ENCODE measurements at regions not wholly inside any gene's neighbourhood (a gene's known extent, or its start where the extent isn't known, plus 50 kb on each side); places are given as distances from the start of the nearest gene placed in this dataset.

GRCh38 chr18:55925772-55926171, 337.8 kb upstream of the TCF4 start:
- H3K27ac ChIP-seq: no peak overlapping the region
- no peaks in the 10 kb centered on the region for H3K4me1 ChIP-seq (ENCODE audit: insufficient read depth)
- DNase-seq: no peak

DNA sequence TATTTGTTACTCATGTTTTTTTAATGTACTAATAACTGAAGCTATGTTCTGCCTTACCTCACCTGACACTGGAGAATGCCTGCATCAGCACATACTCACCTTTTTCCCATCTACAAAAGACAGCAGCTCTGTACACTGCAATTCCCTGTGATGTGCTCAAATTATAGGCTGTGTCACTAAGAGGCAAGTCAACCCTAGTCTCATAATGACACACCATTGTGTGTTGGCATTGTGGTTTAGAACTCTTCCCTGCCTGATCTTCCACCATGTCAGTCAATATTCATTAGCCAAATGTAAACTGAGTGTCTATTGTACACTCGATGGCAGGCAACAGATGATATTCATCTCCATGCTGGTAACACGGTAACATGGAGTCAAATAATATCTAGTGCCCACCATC, 332.1 kb upstream of the TCF4 start:
- intact Hi-C loops (cut with DNase I): no loop called here

More at GRCh38 chr18:55925772-55926171, 337.8 kb upstream of the TCF4 start:
- no peaks in the 10 kb centered on the region for H3K36me3 ChIP-seq
- H3K9me3 ChIP-seq: no peaks in the 10 kb centered on the region
- TF ChIP-seq, protein P1, sequence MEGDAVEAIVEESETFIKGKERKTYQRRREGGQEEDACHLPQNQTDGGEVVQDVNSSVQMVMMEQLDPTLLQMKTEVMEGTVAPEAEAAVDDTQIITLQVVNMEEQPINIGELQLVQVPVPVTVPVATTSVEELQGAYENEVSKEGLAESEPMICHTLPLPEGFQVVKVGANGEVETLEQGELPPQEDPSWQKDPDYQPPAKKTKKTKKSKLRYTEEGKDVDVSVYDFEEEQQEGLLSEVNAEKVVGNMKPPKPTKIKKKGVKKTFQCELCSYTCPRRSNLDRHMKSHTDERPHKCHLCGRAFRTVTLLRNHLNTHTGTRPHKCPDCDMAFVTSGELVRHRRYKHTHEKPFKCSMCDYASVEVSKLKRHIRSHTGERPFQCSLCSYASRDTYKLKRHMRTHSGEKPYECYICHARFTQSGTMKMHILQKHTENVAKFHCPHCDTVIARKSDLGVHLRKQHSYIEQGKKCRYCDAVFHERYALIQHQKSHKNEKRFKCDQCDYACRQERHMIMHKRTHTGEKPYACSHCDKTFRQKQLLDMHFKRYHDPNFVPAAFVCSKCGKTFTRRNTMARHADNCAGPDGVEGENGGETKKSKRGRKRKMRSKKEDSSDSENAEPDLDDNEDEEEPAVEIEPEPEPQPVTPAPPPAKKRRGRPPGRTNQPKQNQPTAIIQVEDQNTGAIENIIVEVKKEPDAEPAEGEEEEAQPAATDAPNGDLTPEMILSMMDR (IDR thresholded peaks at IDR 0.05): no peak
- TF ChIP-seq EP300 (IDR thresholded peaks at IDR 0.05) (no peak), POLR2A (IDR thresholded peaks at IDR 0.05) (no peak)
- no peak overlapping the region for H3K4me3 ChIP-seq
- no peaks in the 10 kb centered on the region for H3K27me3 ChIP-seq
- 84 to 87% (median 87%) methylated on average over 5 of the region's 5 CpGs for WGBS, 3 donors
- intact Hi-C loops (cut with DNase I): no loop called here

GRCh38 chr18:55918444-55918843, 330.5 kb upstream of the TCF4 start:
- Histone ChIP-seq H3K27ac (no peak overlapping the region), H3K4me1 (ENCODE audit: insufficient read depth) (no peaks in the 10 kb centered on the region), H3K9me3 (no peaks in the 10 kb centered on the region), H3K27me3 (no peaks in the 10 kb centered on the region), H3K36me3 (no peaks in the 10 kb centered on the region), H3K4me3 (no peak overlapping the region)
- DNase-seq: no peak
- 11 to 16% (median 15%) methylated on average over 6 of the region's 6 CpGs for WGBS, 3 donors
- intact Hi-C loops (cut with DNase I): no loop called here
- TF ChIP-seq EP300 (IDR thresholded peaks at IDR 0.05) (no peak), POLR2A (IDR thresholded peaks at IDR 0.05) (no peak)
- TF ChIP-seq, protein P1 (IDR thresholded peaks at IDR 0.05): no peak

More for the DNA sequence above, 332.1 kb upstream of the TCF4 start:
- Histone ChIP-seq H3K4me1 (ENCODE audit: insufficient read depth) (no peaks in the 10 kb centered on the region), H3K4me3 (no peak overlapping the region), H3K27ac (no peak overlapping the region), H3K9me3 (no peaks in the 10 kb centered on the region), H3K36me3 (no peaks in the 10 kb centered on the region), H3K27me3 (no peaks in the 10 kb centered on the region)
- no peak for TF ChIP-seq EP300 (IDR thresholded peaks at IDR 0.05)
- 94 to 100% (median 96%) methylated on average over 2 of the region's 2 CpGs for WGBS, 3 donors
- DNase-seq: no peak

GRCh38 chr18:55912919-55913318, 324.9 kb upstream of the TCF4 start:
- WGBS, 3 donors: 95 to 98% (median 96%) methylated on average over 5 of the region's 5 CpGs
- H3K4me3 ChIP-seq: no peak overlapping the region
- TF ChIP-seq EP300 (IDR thresholded peaks at IDR 0.05) (no peak), POLR2A (IDR thresholded peaks at IDR 0.05) (no peak)
- TF ChIP-seq, protein P1 (IDR thresholded peaks at IDR 0.05): no peak
- H3K4me1 ChIP-seq (ENCODE audit: insufficient read depth): no peaks in the 10 kb centered on the region
- H3K27ac ChIP-seq: no peak overlapping the region
- intact Hi-C loops (cut with DNase I): no loop called here
- H3K36me3 ChIP-seq: no peaks in the 10 kb centered on the region
- H3K9me3 ChIP-seq: no peaks in the 10 kb centered on the region
- no peak for DNase-seq
- no peaks in the 10 kb centered on the region for H3K27me3 ChIP-seq

DNA sequence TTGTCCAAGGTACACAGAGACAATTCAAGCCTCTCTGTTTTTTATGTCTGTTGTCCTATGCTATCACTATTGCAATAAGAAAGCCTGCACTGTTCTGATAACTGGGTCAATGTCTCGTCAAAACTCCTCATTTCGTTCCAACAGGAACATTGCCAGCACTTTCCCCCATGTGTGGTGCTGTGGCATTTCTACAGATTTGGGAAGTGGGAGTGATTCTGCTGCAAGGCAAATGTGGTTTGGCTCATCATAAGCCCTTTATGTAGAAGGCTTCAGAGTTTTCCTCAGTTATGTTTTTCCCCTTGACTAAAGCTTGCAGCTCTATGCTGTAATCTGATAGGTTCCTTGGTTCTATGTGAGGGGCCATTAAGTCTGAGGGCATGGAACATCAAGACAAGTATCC, 324.1 kb upstream of the TCF4 start:
- Histone ChIP-seq H3K9me3 (no peaks in the 10 kb centered on the region), H3K4me1 (ENCODE audit: insufficient read depth) (no peaks in the 10 kb centered on the region), H3K4me3 (no peak overlapping the region), H3K27me3 (no peaks in the 10 kb centered on the region), H3K36me3 (no peaks in the 10 kb centered on the region), H3K27ac (no peak overlapping the region)
- 29 to 47% (median 38%) methylated on average over 2 of the region's 2 CpGs for WGBS, 3 donors
- DNase-seq: no peak
- TF ChIP-seq EP300 (IDR thresholded peaks at IDR 0.05) (no peak), POLR2A (IDR thresholded peaks at IDR 0.05) (no peak)
- TF ChIP-seq, protein P1 (IDR thresholded peaks at IDR 0.05): no peak
- intact Hi-C loops (cut with DNase I): no loop called here

All from ovary (tissue), 7 donors.